SIG-M5 (cell line): ENCODE measurements at regions not wholly inside any gene's neighbourhood (a gene's known extent, or its start where the extent isn't known, plus 50 kb on each side); places are given as distances from the start of the nearest gene placed in this dataset.
A peak's percentile ranks its signal among the peaks of the same experiment; 100 is the strongest.
"Not testable (repeated sequence)": the region's sequence is repeated elsewhere in the genome, so short reads cannot be mapped to it uniquely, and the experiment has no call there.

Source experiments
- DNase-seq: peaks from one replicate; lab custom pipeline; 2025; lab: John Stamatoyannopoulos, UW

- DNase-seq: peak; percentile 36
Measured at GRCh38 chr5:116947691-116948528, 373.3 kb upstream of the SEMA6A start.

GRCh38 chr5:116945613-116946382, 371.2 kb upstream of the SEMA6A start:
- DNase-seq: not testable (repeated sequence)

- no peak for DNase-seq
Measured at GRCh38 chr5:116944183-116944582, 369.6 kb upstream of the SEMA6A start.

- DNase-seq: no peak
Measured at GRCh38 chr5:116942622-116943021, 368.0 kb upstream of the SEMA6A start.

DNA sequence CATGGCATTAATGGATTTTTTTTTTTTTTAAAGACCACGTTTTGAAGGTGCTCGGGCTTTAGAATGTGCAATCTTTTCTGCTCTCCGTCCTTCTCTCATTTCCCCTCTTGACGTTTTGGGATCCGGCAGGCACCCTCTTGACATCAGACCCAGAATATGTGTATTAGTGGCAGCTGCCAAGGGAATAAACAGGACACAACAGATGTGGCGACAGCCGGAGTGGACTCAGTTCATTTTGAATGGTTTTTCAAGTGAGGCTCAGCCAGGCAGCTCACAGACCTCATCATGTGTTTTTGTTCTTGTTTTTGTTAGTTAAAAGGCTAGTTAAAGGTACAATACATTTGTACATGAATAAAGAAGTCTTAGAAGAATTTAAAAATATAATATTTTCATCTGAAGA, 365.0 kb upstream of the SEMA6A start:
- no peak for DNase-seq

DNA sequence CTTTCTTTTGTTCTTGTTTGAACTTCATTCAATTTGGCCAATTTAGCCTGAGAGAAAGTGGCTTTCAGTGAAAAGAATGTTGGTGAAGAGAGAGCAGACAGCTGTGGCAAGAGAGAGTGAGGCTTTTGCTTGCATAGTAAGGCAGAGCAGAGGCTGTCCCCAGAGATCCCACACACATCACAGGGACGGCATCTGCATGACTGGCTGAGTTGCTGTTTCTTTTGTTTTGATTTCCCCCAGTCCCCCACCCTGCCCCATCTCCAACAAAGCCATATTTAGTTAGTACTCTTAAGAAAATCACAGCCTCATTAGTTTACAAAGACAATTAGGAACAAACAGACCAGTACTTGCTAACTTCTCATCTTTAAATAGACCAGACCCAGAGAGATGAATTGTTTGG, 363.9 kb upstream of the SEMA6A start:
- DNase-seq: no peak

GRCh38 chr5:116935561-116936162, 361.0 kb upstream of the SEMA6A start:
- no peak for DNase-seq

- no peak for DNase-seq
Measured at GRCh38 chr5:116930616-116931015, 356.0 kb upstream of the SEMA6A start.

GRCh38 chr5:116923344-116923743, 348.7 kb upstream of the SEMA6A start:
- no peak for DNase-seq

- no peak for DNase-seq
Measured at GRCh38 chr5:116922532-116922931, 347.9 kb upstream of the SEMA6A start.

DNA sequence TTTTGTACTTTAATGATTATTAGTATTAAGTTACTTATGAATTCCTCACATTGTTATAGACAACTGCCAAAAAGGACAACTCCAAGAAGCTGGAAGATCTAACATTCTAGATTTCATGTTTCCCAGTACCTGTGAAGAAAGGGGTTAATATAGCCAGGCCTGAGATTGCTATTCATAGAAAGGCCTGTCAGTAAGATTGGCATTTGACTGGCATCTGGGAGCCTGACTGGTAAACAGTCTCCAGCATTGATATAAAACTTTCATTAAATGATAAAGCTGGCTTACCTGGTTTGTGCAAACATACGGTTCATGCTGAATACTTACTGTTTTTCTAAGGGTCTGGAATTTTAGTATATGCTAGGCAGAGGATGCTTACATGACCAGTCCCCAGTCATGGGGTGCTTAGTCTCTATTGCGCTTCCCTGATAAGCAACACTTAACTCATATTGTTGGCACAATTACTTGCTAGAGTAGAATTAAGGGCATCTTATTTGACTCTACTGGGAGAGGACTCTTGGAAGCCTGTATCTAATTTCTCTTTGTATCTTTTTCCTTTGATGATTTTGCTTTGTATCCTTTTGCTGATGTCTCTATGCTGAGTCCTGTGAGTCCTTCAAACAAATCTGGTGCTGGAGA, 340.4 kb upstream of the SEMA6A start:
- DNase-seq: no peak

- no peak for DNase-seq
Measured at GRCh38 chr5:116912221-116912620, 337.6 kb upstream of the SEMA6A start.

DNA sequence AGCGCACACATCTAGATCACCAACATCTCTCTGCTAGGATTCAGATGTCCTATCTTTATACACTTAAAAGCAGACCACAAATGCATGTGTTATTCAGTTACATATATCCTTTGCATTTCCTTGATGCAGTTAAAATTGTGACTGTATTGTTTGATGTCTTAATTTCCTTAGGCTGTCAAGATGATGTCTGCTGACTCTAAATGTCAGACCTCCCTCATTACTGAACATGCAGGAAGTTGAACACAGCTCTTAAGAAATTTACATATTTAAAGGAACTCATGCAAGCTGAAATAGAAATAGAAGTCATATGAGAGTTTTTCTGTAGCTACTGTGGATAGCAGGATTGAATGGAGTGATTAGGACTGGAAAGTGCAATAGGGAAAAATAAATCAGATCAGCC, 336.5 kb upstream of the SEMA6A start:
- DNase-seq: no peak

DNA sequence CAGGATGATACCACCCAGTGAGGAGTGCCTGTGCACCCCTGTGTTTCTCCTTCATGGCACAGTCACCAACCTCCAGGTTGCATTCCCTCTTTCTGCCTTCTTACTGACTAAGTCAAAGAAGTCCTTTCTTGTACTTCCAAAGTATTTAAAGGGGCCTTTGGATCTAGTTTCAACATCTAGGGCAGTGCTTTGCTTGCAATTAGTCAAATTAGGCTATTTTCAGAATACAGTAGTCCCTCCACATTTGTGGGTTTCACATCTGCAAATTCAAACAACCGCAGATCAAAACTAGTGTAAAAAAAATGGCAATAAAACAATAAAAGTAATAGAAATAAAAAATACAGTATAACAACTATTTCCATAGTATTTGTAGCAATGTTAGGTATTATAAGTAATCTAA, 333.9 kb upstream of the SEMA6A start:
- DNase-seq: no peak

DNA sequence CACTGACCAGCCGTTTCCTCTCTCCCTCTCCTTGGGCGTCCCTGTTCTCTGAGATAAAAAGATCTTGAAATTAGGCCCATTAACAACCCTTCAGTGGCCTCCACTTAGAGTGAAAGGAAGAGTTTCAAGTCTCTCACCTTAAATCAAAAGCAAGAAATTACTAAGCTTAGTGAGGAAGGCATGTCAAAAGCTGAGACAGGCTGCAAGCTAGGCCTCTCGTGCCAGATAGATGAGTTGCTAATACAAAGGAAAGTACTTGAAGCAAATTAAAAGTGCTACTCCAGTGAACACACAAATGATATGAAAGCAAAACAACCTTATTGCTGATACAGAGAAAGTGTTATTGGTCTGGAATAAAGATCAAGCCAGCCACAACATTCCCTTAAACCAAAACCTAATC, 331.3 kb upstream of the SEMA6A start:
- no peak for DNase-seq

GRCh38 chr5:116900793-116901192, 326.2 kb upstream of the SEMA6A start:
- no peak for DNase-seq

DNA sequence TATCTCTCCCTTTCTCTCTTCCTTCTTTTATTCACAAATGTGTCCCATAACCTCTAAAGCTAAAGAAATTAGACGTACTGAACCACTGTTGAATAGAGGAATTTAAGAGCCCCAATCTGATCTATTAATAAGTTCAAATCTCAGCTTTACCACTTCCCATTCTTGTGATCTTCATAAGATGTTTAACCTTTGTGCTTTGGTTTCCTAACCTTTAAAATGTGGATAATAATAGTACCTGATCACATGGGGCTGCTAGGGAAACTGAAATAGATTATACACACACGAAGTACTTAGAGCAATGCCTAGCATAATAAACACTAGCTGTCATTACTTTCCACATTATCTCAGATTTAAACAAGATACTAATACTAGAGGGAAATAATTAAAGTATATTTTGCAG, 324.3 kb upstream of the SEMA6A start:
- no peak for DNase-seq

GRCh38 chr5:116897291-116897690, 322.7 kb upstream of the SEMA6A start:
- no peak for DNase-seq

DNA sequence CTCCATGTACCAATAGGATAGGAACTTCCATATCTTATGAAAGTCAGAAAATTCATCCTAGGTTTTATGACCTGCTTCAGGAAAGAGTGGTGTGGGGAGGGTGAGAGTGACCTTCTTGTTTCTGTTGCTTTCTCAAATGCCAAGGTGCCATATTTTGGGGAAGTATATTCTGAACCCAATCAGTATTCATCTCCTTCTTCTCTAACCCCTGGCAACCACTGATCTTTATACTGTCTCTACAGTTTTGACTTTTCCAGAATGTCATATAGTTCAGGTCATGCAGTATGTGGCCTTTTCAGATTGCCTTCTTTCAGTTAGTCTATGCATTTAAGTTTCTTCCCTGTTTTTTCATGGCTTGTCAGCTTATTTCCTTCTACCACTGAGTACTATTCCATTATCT, 321.4 kb upstream of the SEMA6A start:
- DNase-seq: no peak

- no peak for DNase-seq
Measured at GRCh38 chr5:116892993-116893392, 318.4 kb upstream of the SEMA6A start.

DNA sequence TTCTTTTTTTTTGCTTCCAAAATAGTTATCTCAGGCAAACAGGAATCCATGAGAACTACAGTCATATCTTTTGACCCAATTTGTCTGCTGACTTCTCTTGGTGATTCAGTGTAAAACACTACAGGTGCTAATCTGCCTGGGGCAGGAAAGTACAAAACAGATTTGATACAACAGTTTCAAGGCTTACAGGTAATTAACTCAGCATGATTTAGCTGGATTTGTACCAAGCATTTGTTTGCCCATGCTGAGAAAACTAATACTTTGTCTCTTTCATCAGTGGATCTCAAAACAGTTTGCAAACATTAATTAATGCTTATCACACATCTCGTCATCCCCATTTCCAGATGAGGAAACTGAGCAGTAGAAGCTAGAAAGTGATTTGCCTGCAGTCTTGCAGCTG, 312.5 kb upstream of the SEMA6A start:
- no peak for DNase-seq

DNA sequence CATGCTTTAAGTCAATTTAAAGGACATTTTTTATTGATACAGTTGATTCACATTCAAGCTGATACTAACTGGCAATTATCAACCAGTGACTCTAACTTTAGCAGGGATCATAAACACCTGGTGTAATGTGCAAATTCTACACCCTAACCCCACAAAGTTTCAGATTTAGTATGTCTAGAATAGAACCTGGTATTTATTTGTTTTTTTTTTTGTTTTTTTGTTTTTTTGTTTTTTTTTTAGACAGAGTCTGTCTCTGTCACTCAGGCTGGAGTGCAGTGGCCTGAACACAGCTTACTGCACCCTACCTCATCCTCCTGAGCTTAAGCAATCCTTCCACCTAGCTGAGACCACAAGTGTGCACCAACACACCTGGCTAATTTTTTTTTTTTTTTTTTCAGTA, 311.2 kb upstream of the SEMA6A start:
- DNase-seq: no peak

- no peak for DNase-seq
Measured at GRCh38 chr5:116883875-116884274, 309.3 kb upstream of the SEMA6A start.
